Bone marrow (tissue), 2 donors: ENCODE measurements at regions not wholly inside any gene's neighbourhood (a gene's known extent, or its start where the extent isn't known, plus 50 kb on each side); places are given as distances from the start of the nearest gene placed in this dataset.

Experiments used
- DNase-seq, 2 donors: peaks; one replicate each; lab custom pipeline; 2025; lab: John Stamatoyannopoulos, UW

- DNase-seq: no peak
Measured at GRCh38 chr14:49464885-49465284, 121.3 kb downstream of the RPS29 start.

GRCh38 chr14:49463146-49463545, 123.0 kb downstream of the RPS29 start:
- no peak for DNase-seq

GRCh38 chr14:49461529-49462401, 124.4 kb downstream of the RPS29 start:
- peak in 1 of 2 donors; percentile 86 for DNase-seq

GRCh38 chr14:49460662-49461061, 125.5 kb downstream of the RPS29 start:
- no peak for DNase-seq

GRCh38 chr14:49456589-49456988, 129.6 kb downstream of the RPS29 start:
- no peak for DNase-seq

GRCh38 chr14:49451938-49452337, 134.2 kb downstream of the RPS29 start:
- DNase-seq: no peak

- no peak for DNase-seq
Measured at GRCh38 chr14:49449749-49450148, 136.4 kb downstream of the RPS29 start.

- no peak for DNase-seq
Measured at GRCh38 chr14:49447540-49448107, 138.6 kb downstream of the RPS29 start.

- DNase-seq: no peak
Measured at GRCh38 chr14:49446801-49447200, 139.4 kb downstream of the RPS29 start.

- no peak for DNase-seq
Measured at GRCh38 chr14:49438256-49438770, 147.9 kb downstream of the RPS29 start.

GRCh38 chr14:49428076-49428475, 158.1 kb downstream of the RPS29 start:
- DNase-seq: no peak

GRCh38 chr14:49427117-49427516, 159.1 kb downstream of the RPS29 start:
- DNase-seq: no peak

- DNase-seq: no peak
Measured at GRCh38 chr14:49425921-49426320, 160.3 kb downstream of the RPS29 start.

GRCh38 chr14:49424436-49425331, 161.5 kb downstream of the RPS29 start:
- no peak for DNase-seq

- no peak for DNase-seq
Measured at GRCh38 chr14:49420201-49420600, 166.0 kb downstream of the RPS29 start.

- DNase-seq: no peak
Measured at GRCh38 chr14:49418789-49419188, 167.4 kb downstream of the RPS29 start.

- no peak for DNase-seq
Measured at GRCh38 chr14:49417790-49418189, 168.4 kb downstream of the RPS29 start.

- DNase-seq: no peak
Measured at GRCh38 chr14:49408187-49408933, 177.8 kb downstream of the RPS29 start.

GRCh38 chr14:49405291-49405690, 180.9 kb downstream of the RPS29 start:
- DNase-seq: no peak

GRCh38 chr14:49401373-49401772, 184.8 kb downstream of the RPS29 start:
- no peak for DNase-seq

GRCh38 chr14:49396801-49397200, 189.4 kb downstream of the RPS29 start:
- no peak for DNase-seq

GRCh38 chr14:49381778-49382177, 204.4 kb downstream of the RPS29 start:
- no peak for DNase-seq
